ENCODE measurements at regions not wholly inside any gene's neighbourhood (a gene's known extent, or its start where the extent isn't known, plus 50 kb on each side); places are given as distances from the start of the nearest gene placed in this dataset.
"Not testable (repeated sequence)": the region's sequence is repeated elsewhere in the genome, so short reads cannot be mapped to it uniquely, and the experiment has no call there.

GRCh38 chr3:159668461-159668860, 320.2 kb upstream of the IL12A start:
- no peak for DNase-seq

- DNase-seq, result no peak
Measured at GRCh38 chr3:159668990-159669476, 319.6 kb upstream of the IL12A start.

GRCh38 chr3:159669766-159670165, 318.9 kb upstream of the IL12A start:
- DNase-seq, result no peak

GRCh38 chr3:159672728-159673688, 315.6 kb upstream of the IL12A start:
- no peak for DNase-seq

GRCh38 chr3:159674583-159674982, 314.1 kb upstream of the IL12A start:
- DNase-seq, result no peak

GRCh38 chr3:159675285-159675684, 313.4 kb upstream of the IL12A start:
- DNase-seq, result no peak

- peak; percentile 2 for DNase-seq
Measured at GRCh38 chr3:159679900-159680299, 308.7 kb upstream of the IL12A start.

GRCh38 chr3:159681717-159682116, 306.9 kb upstream of the IL12A start:
- DNase-seq, result not testable (repeated sequence)

GRCh38 chr3:159685801-159686200, 302.8 kb upstream of the IL12A start:
- DNase-seq, result no peak

- DNase-seq, result no peak
Measured at GRCh38 chr3:159693226-159693625, 295.4 kb upstream of the IL12A start.

- no peak for DNase-seq
Measured at GRCh38 chr3:159711560-159712333, 276.9 kb upstream of the IL12A start.

- DNase-seq, result no peak
Measured at GRCh38 chr3:159721324-159721723, 267.3 kb upstream of the IL12A start.

GRCh38 chr3:159723295-159723694, 265.3 kb upstream of the IL12A start:
- no peak for DNase-seq

- no peak for DNase-seq
Measured at GRCh38 chr3:159724627-159725026, 264.0 kb upstream of the IL12A start.

- no peak for DNase-seq
Measured at GRCh38 chr3:159726231-159726964, 262.2 kb upstream of the IL12A start.

GRCh38 chr3:159727506-159727905, 261.1 kb upstream of the IL12A start:
- DNase-seq, result no peak

GRCh38 chr3:159731254-159731653, 257.4 kb upstream of the IL12A start:
- no peak for DNase-seq

GRCh38 chr3:159732172-159733111, 256.2 kb upstream of the IL12A start:
- DNase-seq, result peak; percentile 8

GRCh38 chr3:159733194-159733860, 255.3 kb upstream of the IL12A start:
- no peak for DNase-seq

- DNase-seq, result no peak
Measured at GRCh38 chr3:159734681-159735080, 254.0 kb upstream of the IL12A start.

- no peak for DNase-seq
Measured at GRCh38 chr3:159739166-159739565, 249.5 kb upstream of the IL12A start.
